GM23338 (cell line): ENCODE measurements at regions not wholly inside any gene's neighbourhood (a gene's known extent, or its start where the extent isn't known, plus 50 kb on each side); places are given as distances from the start of the nearest gene placed in this dataset.

Source experiments
- ATAC-seq: fragments of 200-7000 bp; cut with Tn5 transposase; 3 replicates; pipeline ENCODE4 v1.9.1; 2020
- DNase-seq: peaks from one replicate; pipeline ENCODE4 v3.0.0-alpha.2; 2015; ENCODE audit warnings: low spot score
- H2AFZ ChIP-seq: fragments of 200-600 bp; sonication (generic); 2 replicates; pipeline ENCODE4 v1.8.0; 2016; ENCODE audit warnings: antibody characterized with exemption, mild to moderate bottlenecking, moderate library complexity
- H3F3A ChIP-seq: fragments of 200-600 bp; sonication (generic); replicated peaks from 2 replicates; pipeline ENCODE4 v1.8.0; 2017; ENCODE audit warnings: antibody characterized with exemption, mixed run types, low read depth
- H3K27ac ChIP-seq: fragments of 200-600 bp; sonication (generic); 2 replicates; pipeline ENCODE4 v1.6.1; 2016; ENCODE audit warnings: low read depth
- H3K27me3 ChIP-seq: fragments of 200-600 bp; sonication (generic); 2 replicates; pipeline ENCODE4 v1.8.0; 2016; ENCODE audit warnings: mild to moderate bottlenecking, mixed run types, moderate library complexity; ENCODE audit not compliant: insufficient read depth
- H3K36me3 ChIP-seq: fragments of 200-600 bp; sonication (generic); 2 replicates; pipeline ENCODE4 v1.8.0; 2016; ENCODE audit warnings: mild to moderate bottlenecking; ENCODE audit not compliant: insufficient read depth
- H3K4me1 ChIP-seq: fragments of 200-600 bp; sonication (generic); 2 replicates; pipeline ENCODE4 v1.8.0; 2016; ENCODE audit warnings: mild to moderate bottlenecking, moderate library complexity; ENCODE audit not compliant: insufficient read depth
- H3K4me2 ChIP-seq: fragments of 200-600 bp; sonication (generic); 2 replicates; pipeline ENCODE4 v1.7.1; 2017; ENCODE audit warnings: mixed run types
- H3K4me3 ChIP-seq: fragments of 200-600 bp; sonication (generic); 2 replicates; pipeline ENCODE4 v1.6.1; 2016; ENCODE audit warnings: mixed run types
- H3K79me2 ChIP-seq: fragments of 200-600 bp; sonication (generic); replicated peaks from 2 replicates; pipeline ENCODE4 v1.8.0; 2017; ENCODE audit warnings: mild to moderate bottlenecking; ENCODE audit not compliant: insufficient read depth
- H3K9me2 ChIP-seq: fragments of 200-600 bp; sonication (generic); 2 replicates; pipeline ENCODE4 v1.8.0; 2017; ENCODE audit not compliant: insufficient read depth
- H4K20me1 ChIP-seq: fragments of 200-600 bp; sonication (generic); replicated peaks from 2 replicates; pipeline ENCODE4 v1.8.0; 2017; ENCODE audit warnings: mild to moderate bottlenecking; ENCODE audit not compliant: insufficient read depth
- H3K27ac Mint-ChIP-seq: 2 replicates; pipeline ENCODE4 v1.8.0; 2020; ENCODE audit warnings: inconsistent platforms, mild to moderate bottlenecking, moderate library complexity, mixed read lengths
- H3K27me3 Mint-ChIP-seq: 3 replicates; pipeline ENCODE4 v1.8.0; 2022; ENCODE audit warnings: low read depth, mild to moderate bottlenecking, moderate library complexity, mixed read lengths, inconsistent platforms; ENCODE audit not compliant: insufficient read depth, poor library complexity
- H3K36me3 Mint-ChIP-seq: 3 replicates; pipeline ENCODE4 v1.8.0; 2021; ENCODE audit warnings: low read depth, mild to moderate bottlenecking, inconsistent platforms, moderate library complexity, mixed read lengths
- H3K4me1 Mint-ChIP-seq: 3 replicates; pipeline ENCODE4 v1.8.0; 2020; ENCODE audit warnings: mild to moderate bottlenecking, inconsistent platforms, mixed read lengths
- H3K4me3 Mint-ChIP-seq: 3 replicates; pipeline ENCODE4 v1.8.0; 2021; ENCODE audit warnings: moderate library complexity, mild to moderate bottlenecking, inconsistent platforms, mixed read lengths
- H3K9me3 Mint-ChIP-seq: 3 replicates; pipeline ENCODE4 v1.8.0; 2020; ENCODE audit warnings: moderate library complexity, mild to moderate bottlenecking, inconsistent platforms, mixed read lengths
- EZH2 ChIP-seq: fragments of 200-600 bp; sonication (generic); IDR thresholded peaks from one replicate; pipeline ENCODE4 v1.8.0; 2017; ENCODE audit warnings: antibody characterized with exemption, mild to moderate bottlenecking, low read depth; ENCODE audit not compliant: unreplicated experiment
- JUNB ChIP-seq: IDR thresholded peaks from one replicate; pipeline ENCODE4 v1.6.1; 2016; ENCODE audit warnings: antibody characterized with exemption; ENCODE audit not compliant: unreplicated experiment
- POLR2AphosphoS5 ChIP-seq: IDR thresholded peaks from 2 replicates; pipeline ENCODE4 v1.6.1; 2016; ENCODE audit warnings: antibody characterized with exemption, low read depth
- REST ChIP-seq: IDR thresholded peaks from one replicate; pipeline ENCODE4 v1.6.1; 2018; ENCODE audit warnings: antibody characterized with exemption; ENCODE audit not compliant: unreplicated experiment
- STAT1 ChIP-seq: IDR thresholded peaks from one replicate; pipeline ENCODE4 v1.6.1; 2016; ENCODE audit warnings: antibody characterized with exemption; ENCODE audit not compliant: unreplicated experiment
- ZNF331 ChIP-seq: fragments of 250-450 bp; sonication (Bioruptor Pico); IDR thresholded peaks from 2 replicates; pipeline ENCODE4 v1.5.0; 2020; ENCODE audit warnings: low read depth, mild to moderate bottlenecking, moderate library complexity
- TF ChIP-seq, protein P1 (sequence below): fragments of 250-450 bp; sonication (Bioruptor Pico); IDR thresholded peaks from 2 replicates; pipeline ENCODE4 v1.5.0; 2020; ENCODE audit warnings: mild to moderate bottlenecking, moderate library complexity

DNA sequence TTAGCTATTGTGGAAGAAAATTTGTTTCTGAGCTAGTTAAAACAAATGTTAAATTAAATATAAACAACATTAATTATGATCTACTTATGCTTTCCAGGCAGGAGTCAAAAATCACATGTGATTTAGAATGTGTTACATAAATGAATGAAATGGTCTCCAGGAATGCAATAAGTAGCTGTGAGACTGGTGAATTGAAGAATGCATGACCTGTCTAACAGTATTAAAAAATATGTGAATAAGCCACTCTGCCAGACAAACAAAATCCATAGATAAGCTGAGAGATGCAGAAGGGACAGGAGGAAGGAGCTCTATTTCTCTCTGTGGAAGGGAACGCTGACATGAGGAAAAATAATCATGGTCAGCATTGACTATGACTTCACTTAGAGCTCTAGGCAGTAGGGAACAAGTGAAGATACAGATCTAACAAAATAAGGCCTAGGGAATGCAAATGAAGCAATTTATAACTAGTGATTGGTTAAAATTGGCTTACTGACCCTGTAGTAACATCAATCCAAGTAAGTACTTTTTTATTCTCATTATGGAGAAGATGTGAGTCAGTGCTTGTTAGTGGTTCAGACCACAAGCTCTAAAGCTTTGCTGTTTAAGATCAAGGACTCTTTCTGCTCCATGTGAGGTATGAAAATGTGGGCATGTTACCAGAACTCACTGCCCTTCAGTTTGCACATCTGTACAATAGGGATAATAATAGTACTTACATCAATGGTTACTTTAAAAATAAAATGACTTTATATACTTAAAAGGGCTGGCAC lies 432.6 kb downstream of the MMUT start (continued):
- TF ChIP-seq, protein P1, sequence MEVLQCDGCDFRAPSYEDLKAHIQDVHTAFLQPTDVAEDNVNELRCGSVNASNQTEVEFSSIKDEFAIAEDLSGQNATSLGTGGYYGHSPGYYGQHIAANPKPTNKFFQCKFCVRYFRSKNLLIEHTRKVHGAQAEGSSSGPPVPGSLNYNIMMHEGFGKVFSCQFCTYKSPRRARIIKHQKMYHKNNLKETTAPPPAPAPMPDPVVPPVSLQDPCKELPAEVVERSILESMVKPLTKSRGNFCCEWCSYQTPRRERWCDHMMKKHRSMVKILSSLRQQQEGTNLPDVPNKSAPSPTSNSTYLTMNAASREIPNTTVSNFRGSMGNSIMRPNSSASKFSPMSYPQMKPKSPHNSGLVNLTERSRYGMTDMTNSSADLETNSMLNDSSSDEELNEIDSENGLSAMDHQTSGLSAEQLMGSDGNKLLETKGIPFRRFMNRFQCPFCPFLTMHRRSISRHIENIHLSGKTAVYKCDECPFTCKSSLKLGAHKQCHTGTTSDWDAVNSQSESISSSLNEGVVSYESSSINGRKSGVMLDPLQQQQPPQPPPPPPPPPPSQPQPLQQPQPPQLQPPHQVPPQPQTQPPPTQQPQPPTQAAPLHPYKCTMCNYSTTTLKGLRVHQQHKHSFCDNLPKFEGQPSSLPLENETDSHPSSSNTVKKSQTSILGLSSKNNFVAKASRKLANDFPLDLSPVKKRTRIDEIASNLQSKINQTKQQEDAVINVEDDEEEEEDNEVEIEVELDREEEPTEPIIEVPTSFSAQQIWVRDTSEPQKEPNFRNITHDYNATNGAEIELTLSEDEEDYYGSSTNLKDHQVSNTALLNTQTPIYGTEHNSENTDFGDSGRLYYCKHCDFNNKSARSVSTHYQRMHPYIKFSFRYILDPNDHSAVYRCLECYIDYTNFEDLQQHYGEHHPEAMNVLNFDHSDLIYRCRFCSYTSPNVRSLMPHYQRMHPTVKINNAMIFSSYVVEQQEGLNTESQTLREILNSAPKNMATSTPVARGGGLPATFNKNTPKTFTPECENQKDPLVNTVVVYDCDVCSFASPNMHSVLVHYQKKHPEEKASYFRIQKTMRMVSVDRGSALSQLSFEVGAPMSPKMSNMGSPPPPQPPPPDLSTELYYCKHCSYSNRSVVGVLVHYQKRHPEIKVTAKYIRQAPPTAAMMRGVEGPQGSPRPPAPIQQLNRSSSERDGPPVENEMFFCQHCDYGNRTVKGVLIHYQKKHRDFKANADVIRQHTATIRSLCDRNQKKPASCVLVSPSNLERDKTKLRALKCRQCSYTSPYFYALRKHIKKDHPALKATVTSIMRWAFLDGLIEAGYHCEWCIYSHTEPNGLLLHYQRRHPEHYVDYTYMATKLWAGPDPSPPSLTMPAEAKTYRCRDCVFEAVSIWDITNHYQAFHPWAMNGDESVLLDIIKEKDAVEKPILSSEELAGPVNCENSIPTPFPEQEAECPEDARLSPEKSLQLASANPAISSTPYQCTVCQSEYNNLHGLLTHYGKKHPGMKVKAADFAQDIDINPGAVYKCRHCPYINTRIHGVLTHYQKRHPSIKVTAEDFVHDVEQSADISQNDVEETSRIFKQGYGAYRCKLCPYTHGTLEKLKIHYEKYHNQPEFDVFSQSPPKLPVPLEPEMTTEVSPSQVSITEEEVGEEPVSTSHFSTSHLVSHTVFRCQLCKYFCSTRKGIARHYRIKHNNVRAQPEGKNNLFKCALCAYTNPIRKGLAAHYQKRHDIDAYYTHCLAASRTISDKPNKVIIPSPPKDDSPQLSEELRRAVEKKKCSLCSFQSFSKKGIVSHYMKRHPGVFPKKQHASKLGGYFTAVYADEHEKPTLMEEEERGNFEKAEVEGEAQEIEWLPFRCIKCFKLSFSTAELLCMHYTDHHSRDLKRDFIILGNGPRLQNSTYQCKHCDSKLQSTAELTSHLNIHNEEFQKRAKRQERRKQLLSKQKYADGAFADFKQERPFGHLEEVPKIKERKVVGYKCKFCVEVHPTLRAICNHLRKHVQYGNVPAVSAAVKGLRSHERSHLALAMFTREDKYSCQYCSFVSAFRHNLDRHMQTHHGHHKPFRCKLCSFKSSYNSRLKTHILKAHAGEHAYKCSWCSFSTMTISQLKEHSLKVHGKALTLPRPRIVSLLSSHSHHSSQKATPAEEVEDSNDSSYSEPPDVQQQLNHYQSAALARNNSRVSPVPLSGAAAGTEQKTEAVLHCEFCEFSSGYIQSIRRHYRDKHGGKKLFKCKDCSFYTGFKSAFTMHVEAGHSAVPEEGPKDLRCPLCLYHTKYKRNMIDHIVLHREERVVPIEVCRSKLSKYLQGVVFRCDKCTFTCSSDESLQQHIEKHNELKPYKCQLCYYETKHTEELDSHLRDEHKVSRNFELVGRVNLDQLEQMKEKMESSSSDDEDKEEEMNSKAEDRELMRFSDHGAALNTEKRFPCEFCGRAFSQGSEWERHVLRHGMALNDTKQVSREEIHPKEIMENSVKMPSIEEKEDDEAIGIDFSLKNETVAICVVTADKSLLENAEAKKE (CRISPR knock-in tag): no peak
- TF ChIP-seq JUNB (no peak), STAT1 (no peak), EZH2 (no peak), ZNF331 (CRISPR knock-in tag) (no peak), POLR2AphosphoS5 (no peak)

- ATAC-seq: no peak
- Histone ChIP-seq H4K20me1 (no peaks in the 10 kb centered on the region), H3K4me1 (no peaks in the 10 kb centered on the region), H3K4me3 (no peak overlapping the region), H3F3A (no peaks in the 10 kb centered on the region), H2AFZ (no peak overlapping the region), H3K27ac (no peak overlapping the region), H3K79me2 (no peaks in the 10 kb centered on the region), H3K4me2 (no peak overlapping the region), H3K27me3 (no peaks in the 10 kb centered on the region), H3K9me2 (no peaks in the 10 kb centered on the region), H3K36me3 (no peaks in the 10 kb centered on the region)
- H3K36me3 Mint-ChIP-seq: 0 out of 3 replicates have a peak, but pooled peaks cover 3% of the 10 kb centered on the region
- H3K4me1 Mint-ChIP-seq: peaks cover 2% of the 10 kb centered on the region; the same call in 1 of the 3 replicates
- H3K4me3 Mint-ChIP-seq: no peak overlapping the region
- no peaks in the 10 kb centered on the region for H3K27me3 Mint-ChIP-seq
- no peak for DNase-seq
- H3K27ac Mint-ChIP-seq: no peak overlapping the region
- peaks cover 4% of the 10 kb centered on the region for H3K9me3 Mint-ChIP-seq
- no peak for TF ChIP-seq ZNF331 (CRISPR knock-in tag)
- TF ChIP-seq REST: no peak
These were observed 435.4 kb downstream of the MMUT start for GRCh38 chr6:49027644-49028043.
